Liver (tissue), 6 donors: ENCODE measurements at regions not wholly inside any gene's neighbourhood (a gene's known extent, or its start where the extent isn't known, plus 50 kb on each side); places are given as distances from the start of the nearest gene placed in this dataset.

Experiments used
- DNase-seq: peaks from one replicate; pipeline ENCODE4 v3.0.0-alpha.2; 2017; ENCODE audit warnings: low spot score
- H3K27ac ChIP-seq, 2 donors: one replicate each; pipeline ENCODE4 v1.7.0; 2013; ENCODE audit warnings: inconsistent platforms in 2 of 2, low read length in 2 of 2, control low read depth in 1 of 2, low read depth in 1 of 2, mild to moderate bottlenecking in 1 of 2
- H3K27me3 ChIP-seq, 4 donors: one replicate each; pipeline versions ENCODE4 v1.6.1 to v1.7.0; 2013; ENCODE audit warnings: low read length in 3 of 4, inconsistent platforms in 1 of 4, mild to moderate bottlenecking in 1 of 4, moderate library complexity in 1 of 4; ENCODE audit not compliant: control insufficient read depth in 4 of 4, insufficient read depth in 4 of 4
- H3K36me3 ChIP-seq, 4 donors: one replicate each; pipeline versions ENCODE4 v1.6.1 to v1.7.0; 2013; ENCODE audit warnings: low read length in 3 of 4, mild to moderate bottlenecking in 3 of 4, low read depth in 1 of 4, moderate library complexity in 1 of 4; ENCODE audit not compliant: control insufficient read depth in 4 of 4, insufficient read depth in 3 of 4
- H3K4me1 ChIP-seq, 4 donors: one replicate each; pipeline versions ENCODE4 v1.6.1 to v1.7.0; 2013; ENCODE audit warnings: low read length in 3 of 4, mild to moderate bottlenecking in 3 of 4, moderate library complexity in 1 of 4; ENCODE audit not compliant: control insufficient read depth in 4 of 4, insufficient read depth in 4 of 4
- H3K4me3 ChIP-seq, 3 donors: one replicate each; pipeline versions ENCODE4 v1.6.1 to v1.7.0; 2013; ENCODE audit warnings: low read length in 3 of 3, control low read depth in 1 of 3, low read depth in 1 of 3, mild to moderate bottlenecking in 1 of 3
- H3K9ac ChIP-seq, 2 donors: one replicate each; pipeline ENCODE4 v1.7.0; 2013; ENCODE audit warnings: low read length in 2 of 2, mild to moderate bottlenecking in 2 of 2, moderate library complexity in 2 of 2, control low read depth in 1 of 2, low read depth in 1 of 2
- H3K9me3 ChIP-seq, 4 donors: one replicate each; pipeline versions ENCODE4 v1.6.1 to v1.7.0; 2013; ENCODE audit warnings: low read length in 3 of 4; ENCODE audit not compliant: control insufficient read depth in 4 of 4
- EGR1 ChIP-seq, 2 donors: IDR thresholded peaks; 2 replicates each; pipeline ENCODE4 v1.6.1; 2016 to 2018; ENCODE audit warnings: antibody characterized with exemption in 2 of 2, low read depth in 2 of 2
- FOXA2 ChIP-seq: IDR thresholded peaks from 2 replicates; pipeline ENCODE4 v1.6.1; 2016; ENCODE audit warnings: antibody characterized with exemption
- JUND ChIP-seq, 2 donors: IDR thresholded peaks; 2 replicates each; pipeline ENCODE4 v1.6.1; 2016; ENCODE audit warnings: antibody characterized with exemption in 2 of 2
- NR2F2 ChIP-seq: IDR thresholded peaks from 2 replicates; pipeline ENCODE4 v1.6.1; 2016; ENCODE audit warnings: antibody characterized with exemption
- TF ChIP-seq, protein P1 (sequence below): IDR thresholded peaks from 2 replicates; pipeline ENCODE4 v1.6.1; 2016; ENCODE audit warnings: antibody characterized with exemption, mild to moderate bottlenecking
- TF ChIP-seq, protein P2 (sequence below): IDR thresholded peaks from 2 replicates; pipeline ENCODE4 v1.6.1; 2016; ENCODE audit warnings: antibody characterized with exemption
- TF ChIP-seq, protein P3 (sequence below): IDR thresholded peaks from 2 replicates; pipeline ENCODE4 v1.6.1; 2016; ENCODE audit warnings: antibody characterized with exemption
- donor health status: healthy.
- donor health status: healthy.
- donor health status: healthy.

DNA sequence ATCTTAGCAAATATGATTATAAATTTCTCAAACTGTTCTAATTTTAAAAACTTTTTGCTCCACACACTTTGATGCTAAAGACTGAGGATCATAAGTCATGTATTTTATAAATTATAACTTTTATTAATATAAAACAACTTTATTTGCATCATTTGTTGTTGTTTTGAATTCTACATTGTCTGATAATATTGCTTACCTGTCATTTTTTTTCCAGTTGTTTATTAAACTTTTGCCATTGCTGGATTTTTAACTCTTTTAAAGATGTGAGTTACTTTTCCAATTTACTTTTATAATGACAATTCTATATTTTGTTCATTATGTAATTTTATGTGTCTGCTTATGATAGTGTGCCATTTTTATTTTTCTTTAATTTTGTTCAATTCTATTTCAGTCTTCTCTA, 2071.2 kb upstream of the C9orf72 start:
- no peak overlapping the region for H3K9ac ChIP-seq
- H3K9me3 ChIP-seq: no peaks in the 10 kb centered on the region
- no peak overlapping the region for H3K4me3 ChIP-seq
- no peaks in the 10 kb centered on the region for H3K4me1 ChIP-seq
- no peak overlapping the region for H3K27ac ChIP-seq
- DNase-seq: no peak
- TF ChIP-seq, protein P1, sequence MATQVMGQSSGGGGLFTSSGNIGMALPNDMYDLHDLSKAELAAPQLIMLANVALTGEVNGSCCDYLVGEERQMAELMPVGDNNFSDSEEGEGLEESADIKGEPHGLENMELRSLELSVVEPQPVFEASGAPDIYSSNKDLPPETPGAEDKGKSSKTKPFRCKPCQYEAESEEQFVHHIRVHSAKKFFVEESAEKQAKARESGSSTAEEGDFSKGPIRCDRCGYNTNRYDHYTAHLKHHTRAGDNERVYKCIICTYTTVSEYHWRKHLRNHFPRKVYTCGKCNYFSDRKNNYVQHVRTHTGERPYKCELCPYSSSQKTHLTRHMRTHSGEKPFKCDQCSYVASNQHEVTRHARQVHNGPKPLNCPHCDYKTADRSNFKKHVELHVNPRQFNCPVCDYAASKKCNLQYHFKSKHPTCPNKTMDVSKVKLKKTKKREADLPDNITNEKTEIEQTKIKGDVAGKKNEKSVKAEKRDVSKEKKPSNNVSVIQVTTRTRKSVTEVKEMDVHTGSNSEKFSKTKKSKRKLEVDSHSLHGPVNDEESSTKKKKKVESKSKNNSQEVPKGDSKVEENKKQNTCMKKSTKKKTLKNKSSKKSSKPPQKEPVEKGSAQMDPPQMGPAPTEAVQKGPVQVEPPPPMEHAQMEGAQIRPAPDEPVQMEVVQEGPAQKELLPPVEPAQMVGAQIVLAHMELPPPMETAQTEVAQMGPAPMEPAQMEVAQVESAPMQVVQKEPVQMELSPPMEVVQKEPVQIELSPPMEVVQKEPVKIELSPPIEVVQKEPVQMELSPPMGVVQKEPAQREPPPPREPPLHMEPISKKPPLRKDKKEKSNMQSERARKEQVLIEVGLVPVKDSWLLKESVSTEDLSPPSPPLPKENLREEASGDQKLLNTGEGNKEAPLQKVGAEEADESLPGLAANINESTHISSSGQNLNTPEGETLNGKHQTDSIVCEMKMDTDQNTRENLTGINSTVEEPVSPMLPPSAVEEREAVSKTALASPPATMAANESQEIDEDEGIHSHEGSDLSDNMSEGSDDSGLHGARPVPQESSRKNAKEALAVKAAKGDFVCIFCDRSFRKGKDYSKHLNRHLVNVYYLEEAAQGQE: no peak
- TF ChIP-seq, protein P2, sequence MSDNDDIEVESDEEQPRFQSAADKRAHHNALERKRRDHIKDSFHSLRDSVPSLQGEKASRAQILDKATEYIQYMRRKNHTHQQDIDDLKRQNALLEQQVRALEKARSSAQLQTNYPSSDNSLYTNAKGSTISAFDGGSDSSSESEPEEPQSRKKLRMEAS: no peak
- H3K36me3 ChIP-seq: no peaks in the 10 kb centered on the region
- no peaks in the 10 kb centered on the region for H3K27me3 ChIP-seq

DNA sequence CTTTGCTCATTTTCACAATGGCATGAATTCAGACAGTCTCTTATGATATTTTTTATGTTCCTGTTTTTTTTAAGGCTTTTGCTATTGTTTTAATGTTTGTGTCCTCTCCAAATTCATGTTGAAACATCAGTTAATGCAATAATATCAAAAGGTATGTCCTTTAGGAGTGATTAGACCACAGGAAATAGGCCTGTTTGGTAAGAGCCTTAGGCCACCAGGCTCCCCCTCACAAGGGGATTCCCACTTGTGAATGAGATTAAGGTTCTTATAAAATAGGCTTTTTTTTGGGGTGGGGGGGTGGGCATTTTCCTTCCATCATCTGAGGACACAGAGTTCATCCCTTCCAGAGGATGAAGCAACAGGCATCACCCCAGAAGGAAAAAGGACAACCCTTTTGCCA, 2074.2 kb upstream of the C9orf72 start:
- Histone ChIP-seq H3K36me3 (no peaks in the 10 kb centered on the region), H3K4me3 (no peak overlapping the region), H3K4me1 (no peaks in the 10 kb centered on the region), H3K9me3 (no peaks in the 10 kb centered on the region), H3K9ac (no peak overlapping the region), H3K27me3 (no peaks in the 10 kb centered on the region), H3K27ac (no peak overlapping the region)
- TF ChIP-seq, protein P1: no peak
- no peak for TF ChIP-seq JUND (IDR thresholded peaks at IDR 0.05)
- TF ChIP-seq, protein P3, sequence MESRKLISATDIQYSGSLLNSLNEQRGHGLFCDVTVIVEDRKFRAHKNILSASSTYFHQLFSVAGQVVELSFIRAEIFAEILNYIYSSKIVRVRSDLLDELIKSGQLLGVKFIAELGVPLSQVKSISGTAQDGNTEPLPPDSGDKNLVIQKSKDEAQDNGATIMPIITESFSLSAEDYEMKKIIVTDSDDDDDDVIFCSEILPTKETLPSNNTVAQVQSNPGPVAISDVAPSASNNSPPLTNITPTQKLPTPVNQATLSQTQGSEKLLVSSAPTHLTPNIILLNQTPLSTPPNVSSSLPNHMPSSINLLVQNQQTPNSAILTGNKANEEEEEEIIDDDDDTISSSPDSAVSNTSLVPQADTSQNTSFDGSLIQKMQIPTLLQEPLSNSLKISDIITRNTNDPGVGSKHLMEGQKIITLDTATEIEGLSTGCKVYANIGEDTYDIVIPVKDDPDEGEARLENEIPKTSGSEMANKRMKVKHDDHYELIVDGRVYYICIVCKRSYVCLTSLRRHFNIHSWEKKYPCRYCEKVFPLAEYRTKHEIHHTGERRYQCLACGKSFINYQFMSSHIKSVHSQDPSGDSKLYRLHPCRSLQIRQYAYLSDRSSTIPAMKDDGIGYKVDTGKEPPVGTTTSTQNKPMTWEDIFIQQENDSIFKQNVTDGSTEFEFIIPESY: no peak
- no peak for DNase-seq

DNA sequence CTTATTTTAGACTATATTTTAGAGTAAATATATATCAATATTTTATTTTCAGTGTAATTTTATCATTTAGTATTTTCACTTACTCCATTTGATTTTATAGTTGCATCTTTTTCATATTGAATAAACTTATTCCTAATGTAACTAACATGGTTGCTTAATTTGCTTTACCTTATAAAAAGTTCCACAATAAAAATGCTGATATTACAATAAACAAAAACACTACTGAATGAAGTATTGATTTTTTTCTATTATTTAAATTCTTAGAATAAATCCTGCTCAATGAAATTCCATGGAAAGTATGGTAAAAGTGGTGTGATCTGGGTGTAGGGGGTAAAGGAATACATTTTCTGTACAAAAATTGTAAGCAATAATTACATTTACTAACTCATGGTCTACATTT, 2074.9 kb upstream of the C9orf72 start:
- H3K36me3 ChIP-seq: no peaks in the 10 kb centered on the region
- TF ChIP-seq NR2F2 (no peak), EGR1 (IDR thresholded peaks at IDR 0.05; ENCODE audit: low read depth in 2 of 2) (no peak), JUND (IDR thresholded peaks at IDR 0.05) (no peak), FOXA2 (no peak)
- TF ChIP-seq, protein P1: no peak
- TF ChIP-seq, protein P3: no peak
- DNase-seq: no peak
- H3K27ac ChIP-seq: no peak overlapping the region
- H3K9ac ChIP-seq: no peak overlapping the region
- H3K4me3 ChIP-seq: no peak overlapping the region
- H3K4me1 ChIP-seq: no peaks in the 10 kb centered on the region
- no peaks in the 10 kb centered on the region for H3K9me3 ChIP-seq
- H3K27me3 ChIP-seq: no peaks in the 10 kb centered on the region
